ENCODE measurements at regions not wholly inside any gene's neighbourhood (a gene's known extent, or its start where the extent isn't known, plus 50 kb on each side); places are given as distances from the start of the nearest gene placed in this dataset.

GRCh38 chr7:19508821-19509220, 200.0 kb downstream of the POLR1F start:
- Histone ChIP-seq H2AFZ (ENCODE audit: control insufficient read depth, low read length) (no peak overlapping the region), H3K4me2 (ENCODE audit: control insufficient read depth, extremely low read depth, insufficient read depth, low read depth, low read length) (no peak overlapping the region), H3K4me3 (ENCODE audit: control insufficient read depth in 2 of 3, extremely low read depth in 1 of 3, insufficient read depth in 2 of 3, low read depth in 1 of 3, low read length in 3 of 3) (no peak overlapping the region), H3K27me3 (ENCODE audit: control insufficient read depth, extremely low read depth, insufficient read depth, low read length) (no peaks in the 10 kb centered on the region), H3K36me3 (ENCODE audit: control insufficient read depth in 2 of 2, extremely low read depth in 1 of 2, insufficient read depth in 2 of 2, low read length in 2 of 2) (no peaks in the 10 kb centered on the region), H3K27ac (ENCODE audit: control insufficient read depth, insufficient read depth, low read length) (no peak overlapping the region), H3K9ac (ENCODE audit: control insufficient read depth, extremely low read depth, insufficient read depth, low read length) (no peak overlapping the region), H4K20me1 (ENCODE audit: control insufficient read depth, extremely low read depth, insufficient read depth, low read length) (no peaks in the 10 kb centered on the region), H3K4me1 (ENCODE audit: control insufficient read depth, extremely low read depth, insufficient read depth, low read length) (no peaks in the 10 kb centered on the region), H3K9me3 (ENCODE audit: control insufficient read depth, low read depth, low read length) (no peaks in the 10 kb centered on the region), H3K79me2 (ENCODE audit: control insufficient read depth, insufficient read depth, low read length) (no peaks in the 10 kb centered on the region), H3K9me1 (ENCODE audit: control insufficient read depth, extremely low read depth, insufficient read depth, low read length) (no peaks in the 10 kb centered on the region)
- DNase-seq (ENCODE audit: low read depth, low spot score) (no peak), FAIRE-seq (no peak)
- TF ChIP-seq, protein P1, sequence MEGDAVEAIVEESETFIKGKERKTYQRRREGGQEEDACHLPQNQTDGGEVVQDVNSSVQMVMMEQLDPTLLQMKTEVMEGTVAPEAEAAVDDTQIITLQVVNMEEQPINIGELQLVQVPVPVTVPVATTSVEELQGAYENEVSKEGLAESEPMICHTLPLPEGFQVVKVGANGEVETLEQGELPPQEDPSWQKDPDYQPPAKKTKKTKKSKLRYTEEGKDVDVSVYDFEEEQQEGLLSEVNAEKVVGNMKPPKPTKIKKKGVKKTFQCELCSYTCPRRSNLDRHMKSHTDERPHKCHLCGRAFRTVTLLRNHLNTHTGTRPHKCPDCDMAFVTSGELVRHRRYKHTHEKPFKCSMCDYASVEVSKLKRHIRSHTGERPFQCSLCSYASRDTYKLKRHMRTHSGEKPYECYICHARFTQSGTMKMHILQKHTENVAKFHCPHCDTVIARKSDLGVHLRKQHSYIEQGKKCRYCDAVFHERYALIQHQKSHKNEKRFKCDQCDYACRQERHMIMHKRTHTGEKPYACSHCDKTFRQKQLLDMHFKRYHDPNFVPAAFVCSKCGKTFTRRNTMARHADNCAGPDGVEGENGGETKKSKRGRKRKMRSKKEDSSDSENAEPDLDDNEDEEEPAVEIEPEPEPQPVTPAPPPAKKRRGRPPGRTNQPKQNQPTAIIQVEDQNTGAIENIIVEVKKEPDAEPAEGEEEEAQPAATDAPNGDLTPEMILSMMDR (optimal IDR thresholded peaks at IDR 0.05 in 1 of 3, IDR thresholded peaks at IDR 0.05 in 1 of 3, conservative IDR thresholded peaks at IDR 0.05 in 1 of 3; ENCODE audit: extremely low read depth in 1 of 3, insufficient read depth in 2 of 3, low read length in 3 of 3), result no peak
- no peak for TF ChIP-seq EZH2 (IDR thresholded peaks at IDR 0.05; ENCODE audit: low read length)
- dilution Hi-C loops (cut with MboI; ENCODE audit: extremely low pct_ligation_motif_present, low sequenced_read_pairs), result no loop called here

DNA sequence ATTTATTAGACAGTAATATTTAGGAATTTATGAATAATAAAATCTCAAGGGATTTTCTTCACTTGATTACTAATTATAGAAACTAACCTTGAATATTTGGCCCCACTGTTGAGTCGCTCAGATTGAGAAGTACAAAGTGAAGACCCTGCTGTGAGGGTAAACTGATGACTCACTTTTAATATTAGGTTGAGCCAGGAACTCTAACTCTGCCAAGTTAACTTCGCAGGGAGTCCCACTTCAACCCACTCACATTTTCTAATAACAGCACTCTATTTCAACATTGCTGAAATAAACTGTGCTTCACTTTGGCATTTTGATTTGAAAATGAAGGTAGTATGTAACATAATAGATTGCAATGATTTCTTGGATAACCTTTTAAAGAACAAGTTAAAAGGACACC, 200.7 kb downstream of the POLR1F start:
- no peak overlapping the region for H2AFZ ChIP-seq (ENCODE audit: control insufficient read depth, low read length)
- TF ChIP-seq EZH2 (IDR thresholded peaks at IDR 0.05; ENCODE audit: low read length), result no peak
- TF ChIP-seq, protein P1 (optimal IDR thresholded peaks at IDR 0.05 in 1 of 3, IDR thresholded peaks at IDR 0.05 in 1 of 3, conservative IDR thresholded peaks at IDR 0.05 in 1 of 3; ENCODE audit: extremely low read depth in 1 of 3, insufficient read depth in 2 of 3, low read length in 3 of 3), result no peak

More for the DNA sequence above, 200.7 kb downstream of the POLR1F start:
- no peak overlapping the region for H3K4me2 ChIP-seq (ENCODE audit: control insufficient read depth, extremely low read depth, insufficient read depth, low read depth, low read length)
- no peak overlapping the region for H3K4me3 ChIP-seq (ENCODE audit: control insufficient read depth in 2 of 3, extremely low read depth in 1 of 3, insufficient read depth in 2 of 3, low read depth in 1 of 3, low read length in 3 of 3)
- FAIRE-seq (no peak), DNase-seq (ENCODE audit: low read depth, low spot score) (no peak)
- no peaks in the 10 kb centered on the region for H3K9me3 ChIP-seq (ENCODE audit: control insufficient read depth, low read depth, low read length)
- H3K4me1 ChIP-seq (ENCODE audit: control insufficient read depth, extremely low read depth, insufficient read depth, low read length), result no peaks in the 10 kb centered on the region
- dilution Hi-C loops (cut with MboI; ENCODE audit: extremely low pct_ligation_motif_present, low sequenced_read_pairs), result no loop called here
- no peaks in the 10 kb centered on the region for H3K36me3 ChIP-seq (ENCODE audit: control insufficient read depth in 2 of 2, extremely low read depth in 1 of 2, insufficient read depth in 2 of 2, low read length in 2 of 2)
- no peaks in the 10 kb centered on the region for H3K9me1 ChIP-seq (ENCODE audit: control insufficient read depth, extremely low read depth, insufficient read depth, low read length)
- H3K9ac ChIP-seq (ENCODE audit: control insufficient read depth, extremely low read depth, insufficient read depth, low read length), result no peak overlapping the region
- H3K27ac ChIP-seq (ENCODE audit: control insufficient read depth, insufficient read depth, low read length), result no peak overlapping the region
- no peaks in the 10 kb centered on the region for H3K27me3 ChIP-seq (ENCODE audit: control insufficient read depth, extremely low read depth, insufficient read depth, low read length)
- H4K20me1 ChIP-seq (ENCODE audit: control insufficient read depth, extremely low read depth, insufficient read depth, low read length), result no peaks in the 10 kb centered on the region
- H3K79me2 ChIP-seq (ENCODE audit: control insufficient read depth, insufficient read depth, low read length), result no peaks in the 10 kb centered on the region
